ENCODE measurements at regions not wholly inside any gene's neighbourhood (a gene's known extent, or its start where the extent isn't known, plus 50 kb on each side); places are given as distances from the start of the nearest gene placed in this dataset.

DNA sequence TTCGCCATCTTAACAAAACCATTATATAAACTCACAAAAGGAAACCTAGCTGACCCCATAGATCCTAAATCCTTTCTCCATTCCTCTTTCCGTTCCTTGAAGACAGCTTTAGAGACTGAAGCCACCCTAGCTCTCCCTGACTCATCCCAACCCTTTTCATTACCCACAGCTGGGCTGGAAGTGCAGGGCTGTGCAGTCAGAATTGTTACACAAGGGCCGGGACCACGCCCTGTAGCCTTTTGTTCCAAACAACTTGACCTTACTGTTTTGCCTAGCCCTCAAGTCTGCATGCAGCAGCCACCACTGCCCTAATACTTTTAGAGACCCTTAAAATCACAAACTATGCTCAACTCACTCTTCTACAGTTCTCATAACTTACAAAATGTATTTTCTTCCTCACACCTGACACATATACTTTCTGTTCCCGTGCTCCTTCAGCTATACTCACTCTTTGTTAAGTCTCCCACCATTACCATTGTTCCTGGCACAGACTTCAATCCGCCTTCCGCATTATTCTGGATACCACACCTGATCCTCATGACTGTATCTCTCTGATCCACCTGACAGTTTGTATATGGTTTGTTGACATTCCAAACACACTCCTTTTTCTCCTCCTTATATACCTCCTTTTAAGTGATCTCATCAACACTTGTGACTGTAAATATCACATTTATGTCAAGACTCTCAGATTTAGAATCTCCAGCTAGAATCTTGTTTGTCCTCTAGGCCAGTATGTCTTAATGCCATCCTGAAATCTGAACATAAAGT lies 208.7 kb downstream of the KITLG start:
- no peak for DNase-seq

DNA sequence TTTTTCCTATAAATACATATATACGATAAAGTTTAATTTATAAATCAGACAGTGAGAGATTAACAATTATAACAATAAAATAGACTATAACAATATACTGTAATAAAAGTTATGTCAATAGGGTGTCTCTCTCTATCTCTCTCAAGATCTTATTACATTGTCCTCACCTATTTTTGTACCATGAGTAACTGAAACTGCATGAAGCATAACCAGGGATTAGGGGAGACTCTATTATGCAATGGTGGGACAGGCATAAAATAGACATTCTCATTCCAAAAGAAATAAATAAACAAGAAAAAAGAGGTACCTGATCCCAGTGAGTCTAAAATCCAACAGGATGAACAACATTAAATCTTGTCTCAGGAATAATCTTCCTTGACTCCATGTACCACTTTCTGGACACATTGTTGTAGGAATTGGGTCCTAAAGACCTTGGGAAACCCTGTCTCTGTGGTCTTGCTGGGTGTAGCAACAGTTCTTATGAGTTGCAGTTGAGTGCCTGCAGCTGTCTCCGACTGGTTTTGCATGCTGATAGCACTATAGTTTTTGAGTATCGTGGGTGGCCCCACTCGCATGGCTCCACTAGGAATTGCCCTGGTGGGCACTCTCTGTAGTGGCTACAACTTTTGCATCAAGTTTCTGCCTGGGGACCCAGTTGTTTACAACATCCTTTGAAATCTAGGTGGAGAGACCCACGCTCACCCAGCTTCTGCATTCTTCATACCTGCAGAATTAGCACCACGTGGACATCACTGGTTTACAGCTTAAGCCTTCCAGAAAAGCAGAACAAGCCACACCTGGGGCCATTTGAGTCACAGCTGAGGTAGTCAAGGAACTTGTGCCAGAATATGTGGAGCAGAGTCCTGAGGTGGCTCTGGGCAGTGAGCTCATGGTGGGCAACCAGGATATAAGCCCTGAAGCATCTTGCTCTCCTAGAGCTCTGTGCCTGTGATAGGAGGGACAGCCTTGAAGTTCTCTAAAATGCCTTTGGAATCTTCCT lies 204.7 kb downstream of the KITLG start:
- no peak for DNase-seq

DNA sequence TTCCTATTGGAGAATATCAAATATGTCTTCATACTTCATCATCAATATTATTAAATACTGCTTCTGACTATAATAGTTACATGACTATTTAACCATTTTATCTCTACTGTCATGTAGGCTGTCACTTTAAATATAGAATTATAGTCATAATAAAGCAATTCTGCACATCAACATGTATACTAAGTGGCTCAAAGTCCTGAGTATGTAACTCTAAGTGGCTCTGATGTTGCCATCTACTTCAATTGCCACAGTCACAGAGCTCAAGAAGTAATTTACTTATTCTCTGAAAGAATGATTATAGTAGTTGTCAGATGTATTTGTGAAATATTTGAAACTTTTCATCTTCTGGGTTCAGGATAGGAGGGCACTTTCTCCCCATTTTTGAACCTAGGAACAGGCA lies 202.3 kb downstream of the KITLG start:
- no peak for DNase-seq

DNA sequence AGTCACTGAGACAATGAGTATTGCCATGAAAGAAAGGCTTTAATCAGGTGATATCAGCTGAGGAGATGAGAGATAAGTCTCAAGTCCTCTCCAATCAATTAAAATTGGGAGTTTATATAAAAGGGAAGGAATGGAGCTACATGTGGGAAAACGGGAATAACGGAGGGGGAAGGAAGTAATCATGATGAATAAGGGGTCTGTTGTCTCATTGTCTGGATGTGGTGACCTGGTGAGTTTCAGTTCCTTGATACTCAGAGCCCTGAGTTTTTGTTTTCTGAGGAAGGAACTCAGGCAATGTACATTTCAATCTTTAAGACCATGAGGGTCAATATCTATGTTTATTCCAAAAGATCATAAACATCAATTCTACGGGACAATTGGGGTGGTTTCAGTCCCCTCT lies 198.8 kb downstream of the KITLG start:
- DNase-seq: no peak

DNA sequence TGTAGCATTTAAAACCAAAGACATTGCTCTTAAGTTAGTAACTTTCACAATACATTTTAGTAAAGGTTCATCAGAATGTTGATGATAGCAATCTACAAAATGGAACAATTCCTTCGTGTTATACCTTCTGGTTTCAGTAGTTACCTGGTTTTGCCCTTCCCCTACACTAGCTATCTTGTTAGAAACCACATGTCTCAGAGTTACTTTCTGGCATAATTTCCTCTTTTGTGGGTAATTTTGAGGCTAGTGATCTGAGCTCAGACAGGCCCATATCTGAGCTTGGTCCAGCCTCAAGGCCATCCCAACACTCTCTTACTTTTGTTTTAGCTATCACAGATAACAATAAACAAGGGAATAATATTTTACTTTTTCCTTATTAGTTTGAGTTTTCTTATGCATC lies 196.9 kb downstream of the KITLG start:
- DNase-seq: no peak

DNA sequence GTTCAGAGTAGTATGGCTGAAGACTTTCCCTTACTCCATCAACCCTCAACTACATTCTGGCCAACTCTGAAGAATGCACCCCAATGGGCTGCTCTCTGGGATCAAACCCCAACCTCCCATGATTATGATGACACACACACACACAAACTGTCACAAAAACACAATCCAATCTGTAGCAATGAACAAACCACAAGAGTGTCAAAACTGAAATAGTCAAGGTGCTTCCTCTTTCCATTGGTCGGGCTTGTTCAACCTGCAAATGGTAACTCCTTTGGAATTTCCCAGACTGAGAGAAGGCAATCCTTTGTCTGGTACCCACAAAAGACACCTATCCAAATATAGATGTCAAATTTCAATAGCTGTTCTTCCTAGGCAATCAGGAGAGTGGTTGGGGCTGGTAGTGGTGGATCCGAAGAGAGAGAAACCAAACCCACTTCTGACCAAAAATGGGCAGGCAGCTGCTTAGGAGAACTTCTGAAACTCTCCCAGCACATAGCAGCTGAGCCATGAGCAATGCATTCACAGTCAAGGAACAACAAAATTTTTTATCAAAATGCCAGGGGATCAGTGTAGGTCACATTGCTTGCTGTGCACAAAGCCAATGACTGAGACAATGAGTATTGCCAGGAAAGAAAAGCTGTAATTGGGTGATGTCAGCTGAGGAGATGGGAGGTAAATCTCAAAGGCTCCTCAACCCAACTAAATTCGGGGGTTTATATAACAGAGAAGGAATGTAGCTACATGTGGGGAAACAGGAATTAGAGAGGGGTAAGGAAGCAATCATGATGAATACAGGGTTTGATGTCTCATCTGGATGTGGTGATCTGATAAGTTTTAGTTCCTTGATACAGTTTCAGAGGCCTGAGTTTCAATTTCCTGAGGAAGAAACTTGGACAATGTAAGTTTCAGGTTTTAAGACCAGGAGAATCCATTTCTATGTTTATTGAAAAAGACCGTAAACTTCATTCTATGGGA lies 191.4 kb downstream of the KITLG start:
- DNase-seq: no peak

DNA sequence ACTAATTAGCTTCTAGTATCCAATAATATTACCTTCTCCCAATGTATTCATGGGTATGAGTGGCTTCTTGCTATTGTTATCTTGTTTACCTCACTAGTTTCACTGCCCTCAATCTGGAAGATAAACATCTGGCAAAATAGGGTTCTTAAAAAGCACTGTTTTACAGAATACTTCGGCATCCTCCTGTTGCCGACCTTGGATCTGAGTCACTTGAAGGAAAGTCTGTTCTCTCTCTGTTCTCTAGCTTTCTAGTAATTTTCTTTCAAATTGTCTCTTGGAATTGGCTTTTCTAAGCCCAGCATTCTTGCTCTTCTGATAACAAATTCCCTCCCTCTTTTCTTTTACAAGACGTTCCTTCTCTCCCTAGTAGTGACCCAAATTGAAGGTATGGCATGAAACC lies 189.5 kb downstream of the KITLG start:
- no peak for DNase-seq

DNA sequence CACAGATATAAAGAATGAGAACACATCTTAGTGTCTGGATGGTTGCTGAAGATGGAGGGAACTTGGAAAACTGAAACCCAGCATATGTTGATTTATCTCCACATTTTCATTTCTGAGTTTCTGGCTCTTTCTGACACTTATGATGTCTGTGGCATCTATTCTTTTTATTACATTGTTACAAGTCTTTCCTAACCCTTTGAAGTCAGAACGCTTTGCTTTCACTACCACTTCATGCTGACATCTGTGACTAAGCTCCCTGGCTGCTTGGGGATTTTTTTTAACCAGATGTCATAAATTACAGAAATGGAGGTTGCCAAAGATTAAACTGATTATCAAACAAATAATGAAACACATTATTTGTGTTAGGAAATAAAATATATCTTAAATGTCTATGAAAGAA lies 188.7 kb downstream of the KITLG start:
- no peak for DNase-seq

DNA sequence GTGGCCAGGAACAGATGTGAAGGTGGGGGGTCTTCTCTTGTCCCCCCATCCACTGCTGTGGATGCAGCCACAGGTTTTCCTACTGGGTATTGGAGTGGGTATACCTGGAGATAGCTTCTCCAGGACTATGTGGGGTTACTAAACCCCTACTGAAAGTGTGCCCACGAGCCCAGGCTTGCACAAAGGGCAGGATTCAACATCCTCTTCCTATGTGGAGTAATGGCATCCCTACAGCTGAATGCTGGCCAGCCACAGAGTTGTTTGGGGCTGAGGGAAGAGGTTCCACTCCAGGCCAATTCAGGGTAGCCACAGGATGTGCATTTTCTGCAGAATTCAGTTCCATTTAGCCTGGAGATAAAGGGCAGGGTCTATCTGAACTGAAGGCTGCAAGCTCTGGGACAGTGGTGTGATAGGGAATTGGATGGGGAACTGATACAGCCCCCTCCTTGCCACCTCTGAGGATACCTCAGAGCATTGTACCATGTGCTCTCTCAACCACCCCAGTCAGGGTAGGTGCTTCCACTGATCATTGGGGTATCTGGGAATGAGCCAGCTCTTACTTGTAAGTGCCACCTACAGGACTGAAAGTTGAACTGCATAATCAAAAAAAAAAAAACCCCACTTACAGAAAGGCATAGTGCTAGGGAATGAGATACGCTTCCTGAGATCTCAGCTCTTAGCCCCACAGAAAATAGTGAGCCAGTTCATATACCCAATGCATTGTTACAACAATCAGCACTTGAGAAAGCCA lies 187.1 kb downstream of the KITLG start:
- DNase-seq: no peak

DNA sequence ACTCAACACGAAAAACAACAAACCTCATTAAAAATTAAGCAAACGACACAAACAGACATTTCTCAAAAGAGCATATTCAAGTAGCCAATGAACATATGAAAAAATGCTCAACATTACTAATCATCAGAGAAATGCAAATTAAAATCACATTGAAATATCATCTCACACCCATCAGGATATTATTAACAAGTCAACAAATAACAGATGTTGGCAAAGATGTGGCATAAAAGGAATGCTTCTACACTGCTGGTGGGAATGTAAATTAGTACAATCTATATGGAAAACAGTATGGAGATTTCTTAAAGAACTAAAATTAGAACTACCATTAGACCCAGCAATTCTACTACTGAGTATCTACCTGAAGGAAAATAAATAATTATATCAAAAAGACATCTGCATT lies 182.2 kb downstream of the KITLG start:
- DNase-seq: no peak

DNA sequence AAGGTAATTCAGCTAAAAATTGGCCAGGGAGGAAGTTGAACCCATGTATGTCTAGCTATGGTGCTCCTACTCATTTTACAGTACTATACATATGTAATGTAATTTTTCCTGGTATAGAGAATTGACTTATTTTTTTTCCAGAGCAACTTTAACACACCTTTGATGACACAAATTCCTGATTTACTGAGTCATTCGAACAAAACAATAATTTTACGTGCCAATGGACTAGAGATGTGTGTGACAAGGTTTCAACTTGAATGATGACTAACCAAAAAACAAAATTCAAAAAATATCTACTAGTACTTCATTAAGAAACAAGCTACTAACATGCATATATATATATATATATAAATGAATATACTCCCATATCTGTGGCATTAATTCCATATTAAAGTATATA lies 180.5 kb downstream of the KITLG start:
- DNase-seq: no peak

DNA sequence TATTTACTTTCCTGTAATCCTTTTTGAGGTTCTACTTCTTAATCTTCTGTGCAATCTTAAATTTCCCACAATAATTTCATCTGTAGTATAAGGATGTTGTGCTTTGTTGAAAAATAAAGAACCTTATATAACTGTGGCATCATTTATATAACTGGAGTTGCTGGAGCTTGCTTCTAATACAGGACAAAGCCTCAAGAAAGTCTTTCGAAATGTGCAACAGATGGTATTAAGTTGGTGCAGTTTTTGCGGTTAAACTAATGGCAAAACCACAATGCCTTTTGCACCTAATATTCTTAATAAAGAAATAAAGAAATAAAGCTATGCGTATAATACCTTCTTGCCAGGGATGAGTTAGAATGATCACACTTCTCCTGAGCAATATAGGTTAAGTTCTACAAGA lies 180.0 kb downstream of the KITLG start:
- DNase-seq: no peak

DNA sequence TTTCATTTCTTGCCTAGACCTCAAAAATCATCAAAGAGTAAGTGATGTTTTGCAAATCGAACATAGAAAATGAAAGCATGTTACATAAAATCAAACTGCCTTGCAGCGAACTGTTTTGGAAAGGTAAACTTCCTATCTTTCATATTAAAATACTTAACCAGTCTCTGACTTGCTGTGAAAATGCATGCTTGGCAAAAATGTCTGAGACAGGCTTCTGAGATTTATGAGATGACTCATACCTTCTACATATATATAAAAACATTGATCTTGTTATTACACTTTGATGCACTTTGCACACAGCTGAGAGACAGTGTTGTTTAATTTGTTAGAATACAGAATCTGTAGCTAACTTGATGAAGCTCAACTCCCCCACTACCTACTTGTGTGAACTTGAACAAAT lies 179.1 kb downstream of the KITLG start:
- DNase-seq: no peak

DNA sequence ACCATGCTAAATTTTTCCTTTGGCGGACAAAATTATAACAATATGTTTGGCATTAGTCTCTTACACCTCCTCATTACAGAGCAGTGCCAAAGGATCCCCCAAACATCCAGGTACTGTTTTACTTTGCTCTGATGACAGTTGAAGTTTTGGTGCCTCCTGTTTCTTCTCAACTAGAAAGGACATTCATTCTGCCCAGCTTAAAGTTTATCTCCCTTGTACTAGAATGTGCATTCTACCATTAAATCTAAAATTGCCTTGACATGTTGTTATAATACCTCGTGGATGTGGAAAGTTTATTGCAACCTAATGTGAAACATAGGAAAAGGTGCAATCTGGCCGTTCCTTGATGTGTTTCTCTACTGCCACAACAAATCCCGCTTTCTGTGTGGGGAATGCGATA lies 173.4 kb downstream of the KITLG start:
- no peak for DNase-seq

DNA sequence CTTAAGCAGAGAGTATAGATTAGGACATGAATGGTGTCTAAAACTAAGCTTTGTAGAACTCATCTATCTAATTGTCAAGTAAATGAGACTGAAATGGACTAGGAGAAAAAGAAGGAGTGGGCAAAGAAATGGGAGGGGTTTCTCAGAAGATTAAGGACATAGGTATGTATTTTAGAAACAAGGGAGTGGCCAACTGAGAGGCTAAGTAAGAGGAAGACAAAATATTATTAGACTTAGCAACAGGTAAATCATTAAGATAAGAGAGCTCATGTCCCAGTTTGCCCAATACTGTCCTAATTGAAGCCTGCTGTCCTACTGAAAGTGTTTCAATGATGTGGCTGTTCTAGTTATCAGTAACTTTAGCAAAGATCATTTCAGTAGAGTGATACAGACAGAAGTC lies 171.4 kb downstream of the KITLG start:
- DNase-seq: no peak

DNA sequence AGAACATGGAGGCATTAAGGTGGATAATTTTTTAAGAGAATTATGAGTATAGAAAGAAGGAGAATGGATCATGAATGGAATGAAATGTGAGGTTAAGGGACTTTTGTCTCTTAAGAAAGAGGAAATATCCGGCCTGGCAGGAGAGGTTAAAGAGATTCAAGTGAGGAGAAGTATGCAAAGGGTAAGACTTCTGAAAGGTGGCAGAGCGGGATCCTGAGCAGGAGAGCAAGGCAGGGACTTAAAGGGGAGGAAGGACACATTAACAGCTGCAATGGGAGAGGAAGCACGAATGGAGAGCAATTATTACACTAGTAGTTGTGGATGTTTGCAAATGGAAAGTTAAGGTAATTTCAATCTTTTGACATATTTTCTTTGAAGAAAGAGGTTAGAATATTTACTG lies 171.0 kb downstream of the KITLG start:
- no peak for DNase-seq

DNA sequence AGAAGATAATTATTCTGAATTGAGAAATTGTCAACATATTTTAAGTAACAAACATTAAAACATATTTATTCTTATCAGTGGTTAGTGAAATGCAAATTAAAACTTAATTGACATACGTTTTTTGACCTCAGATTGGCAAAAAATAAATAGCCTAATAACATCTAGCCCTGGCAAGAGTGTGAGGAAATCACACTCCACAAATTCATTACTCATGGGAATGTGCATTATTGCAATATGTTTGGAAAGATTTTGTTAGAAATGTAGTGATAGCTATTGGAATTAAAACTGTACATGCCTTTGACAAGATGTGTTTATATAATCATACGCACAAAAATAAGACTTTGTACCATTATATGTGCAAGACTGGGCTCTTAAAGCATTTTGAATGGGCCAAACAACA lies 168.6 kb downstream of the KITLG start:
- DNase-seq: no peak

DNA sequence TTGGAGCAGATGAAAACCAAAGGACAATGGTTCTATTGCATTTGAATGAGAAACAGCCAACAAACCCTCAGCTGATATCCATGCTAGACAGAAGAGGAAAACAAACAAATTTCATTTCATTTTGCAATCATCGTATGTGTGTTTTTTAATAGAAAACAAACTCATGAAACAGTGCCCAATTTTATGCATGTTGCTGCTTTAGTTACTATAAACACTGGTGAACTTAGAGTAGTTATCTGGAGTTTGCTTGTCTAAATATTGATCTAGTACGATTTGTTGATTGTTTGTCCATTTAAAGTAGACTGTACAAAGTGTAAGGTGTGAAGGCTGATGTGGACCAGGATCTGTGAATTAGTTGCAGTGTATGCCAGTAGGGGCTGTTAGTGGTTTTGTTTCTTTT lies 166.6 kb downstream of the KITLG start:
- no peak for DNase-seq

DNA sequence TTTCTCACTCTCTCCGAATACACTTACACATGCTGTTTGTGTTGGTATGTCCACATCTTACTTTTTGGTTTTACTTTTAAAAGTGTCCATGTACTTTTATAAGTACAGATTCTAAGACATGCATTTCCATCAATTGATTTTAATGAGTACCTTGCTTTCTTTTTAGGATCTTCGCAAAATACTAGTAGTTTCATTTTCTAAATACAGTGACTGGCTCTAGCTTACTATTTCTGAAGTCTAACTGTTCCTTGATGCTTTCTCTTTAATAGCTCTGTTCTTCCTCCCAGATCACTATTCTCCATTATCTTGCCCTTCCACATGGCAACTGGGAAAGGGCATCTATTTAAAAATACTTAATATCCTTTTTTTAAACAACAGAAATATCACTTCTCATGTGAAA lies 164.1 kb downstream of the KITLG start:
- no peak for DNase-seq

DNA sequence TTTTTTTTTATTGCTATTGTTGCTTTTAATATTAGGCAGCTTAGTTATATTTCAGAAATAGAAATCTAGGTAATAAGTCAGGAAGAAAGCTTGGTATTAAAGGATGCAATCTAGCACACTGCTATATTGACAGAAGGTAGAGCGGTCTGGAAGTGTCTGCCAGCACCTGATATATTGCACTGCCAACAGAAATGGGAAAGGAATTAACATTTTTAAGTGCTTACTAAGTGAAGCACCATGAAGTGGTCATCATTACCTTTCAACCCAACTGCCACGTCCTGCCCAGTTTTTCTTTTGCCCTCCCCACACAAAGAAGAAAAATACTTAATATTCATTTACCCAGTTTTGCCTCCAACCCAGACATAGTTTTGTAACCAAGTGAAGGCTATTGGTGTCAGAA lies 163.5 kb downstream of the KITLG start:
- no peak for DNase-seq

DNA sequence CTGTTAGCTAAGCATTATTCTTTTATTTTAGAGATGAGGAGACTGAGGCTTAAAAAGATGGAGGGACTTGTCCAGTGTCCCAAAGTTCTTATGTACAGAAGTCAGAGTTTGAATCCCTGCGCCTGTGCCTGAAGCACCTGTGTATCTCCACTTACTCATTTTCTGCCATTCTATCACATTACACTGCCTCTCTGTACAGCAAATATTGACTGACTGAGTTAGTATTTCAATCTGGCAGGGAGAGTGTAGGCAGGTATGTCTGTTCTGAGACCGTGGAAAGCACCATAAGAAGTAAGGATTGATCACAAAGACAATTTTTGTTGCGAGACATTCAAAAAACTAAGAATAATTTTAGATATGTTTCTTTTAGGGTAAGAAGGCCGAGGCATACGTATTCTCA lies 162.7 kb downstream of the KITLG start:
- DNase-seq: no peak

DNA sequence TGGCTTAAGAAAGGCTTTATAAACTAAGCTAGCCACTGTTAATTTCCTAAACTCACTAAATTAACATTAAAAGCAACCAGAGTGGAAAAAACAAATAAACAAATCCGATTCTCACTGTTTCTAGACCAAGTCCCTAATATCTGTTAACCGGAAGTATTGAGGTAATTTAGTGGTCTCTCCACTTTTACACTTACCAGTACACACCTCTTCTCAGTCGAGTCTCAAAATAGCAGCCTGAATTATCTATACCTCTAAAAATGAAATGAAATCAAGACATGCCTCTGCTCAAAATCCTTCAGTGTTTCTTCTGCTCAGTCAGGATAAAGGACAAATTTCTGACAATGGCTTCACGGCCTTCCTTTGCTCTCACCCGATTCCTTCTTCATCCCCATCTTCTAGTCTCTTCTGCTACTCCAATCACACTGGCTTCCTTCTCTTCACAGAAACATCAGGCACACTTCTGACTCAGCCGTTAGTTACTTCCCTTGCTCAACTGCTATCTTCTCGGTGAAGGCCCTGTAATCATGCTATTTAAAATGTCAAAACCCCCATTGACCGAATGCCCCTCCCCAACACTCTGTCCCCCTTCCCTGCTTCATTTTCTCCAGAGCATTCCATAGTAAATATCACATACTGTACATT lies 161.3 kb downstream of the KITLG start:
- DNase-seq: no peak

Data from NCI-H510A (cell line).